HG02840 (cell line): ENCODE measurements at regions not wholly inside any gene's neighbourhood (a gene's known extent, or its start where the extent isn't known, plus 50 kb on each side); places are given as distances from the start of the nearest gene placed in this dataset.
"Not testable (repeated sequence)": the region's sequence is repeated elsewhere in the genome, so short reads cannot be mapped to it uniquely, and the experiment has no call there.

Experiments
- ATAC-seq: cut with Tn5 transposase; IDR thresholded peaks from one replicate; pipeline ENCODE4 v1.9.1; 2021; ENCODE audit warnings: mild to moderate bottlenecking, moderate library complexity, moderate number of reproducible peaks; ENCODE audit not compliant: unreplicated experiment, low FRiP score

DNA sequence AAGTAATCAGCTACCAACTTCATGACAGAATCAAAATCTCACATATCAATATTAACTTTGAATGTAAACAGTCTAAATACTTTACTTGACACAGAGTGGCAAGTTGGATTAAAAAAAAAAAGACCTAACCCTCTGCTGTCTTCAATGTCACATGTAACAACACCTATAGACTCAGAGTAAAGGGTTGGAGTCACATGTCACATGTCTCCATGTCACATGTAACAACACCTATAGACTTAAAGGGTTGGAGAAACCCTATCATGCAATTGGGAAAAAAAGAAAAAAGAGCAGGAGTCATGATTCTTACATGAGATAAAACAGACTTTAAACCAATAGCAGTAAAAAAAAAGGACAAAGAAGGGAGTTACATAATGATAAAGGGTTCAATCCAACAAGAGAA is 665.3 kb upstream of the LRRTM1 start:
- ATAC-seq, result no peak

DNA sequence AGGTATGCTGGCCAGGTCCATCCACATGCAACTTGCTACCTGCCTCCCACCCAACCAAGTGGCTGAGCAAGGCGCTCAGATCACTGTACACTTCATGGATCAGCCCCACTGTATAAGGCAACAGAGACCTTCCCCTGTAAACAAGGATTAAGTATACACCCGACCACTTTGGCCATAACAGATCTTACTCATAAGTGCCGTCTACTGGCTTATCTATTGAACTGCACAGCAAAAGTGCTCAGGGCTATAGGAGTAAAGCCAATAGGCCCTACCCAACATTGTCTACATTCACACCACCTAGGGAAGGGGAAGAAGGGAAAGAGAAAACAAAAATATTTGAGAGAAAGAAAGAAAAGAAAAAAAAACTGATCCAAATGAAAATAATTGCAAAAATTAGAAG is 663.9 kb upstream of the LRRTM1 start:
- no peak for ATAC-seq

DNA sequence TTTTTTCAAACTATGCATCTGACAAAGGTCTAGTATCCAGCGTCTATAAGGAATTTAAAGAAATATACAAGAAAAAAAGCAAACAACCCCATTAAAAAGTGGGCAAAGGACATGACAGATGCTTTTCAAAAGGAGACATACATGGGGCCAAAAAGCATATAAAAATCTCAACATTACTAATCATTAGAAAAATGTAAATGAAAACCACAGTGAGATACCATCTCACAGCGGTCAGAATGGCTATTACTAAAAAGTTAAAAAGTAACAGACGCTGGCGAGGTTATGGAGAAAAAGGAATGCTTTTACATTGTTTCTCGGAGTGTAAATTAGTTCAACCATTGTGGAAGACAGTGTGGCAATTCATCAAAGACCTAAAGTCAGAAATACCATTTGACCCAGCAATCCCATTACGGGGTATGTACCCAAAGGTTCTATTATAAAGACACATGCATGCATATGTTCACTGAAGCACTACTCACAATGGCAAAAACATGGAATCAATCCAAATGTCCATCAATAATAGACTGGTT is 643.1 kb upstream of the LRRTM1 start:
- no peak for ATAC-seq

DNA sequence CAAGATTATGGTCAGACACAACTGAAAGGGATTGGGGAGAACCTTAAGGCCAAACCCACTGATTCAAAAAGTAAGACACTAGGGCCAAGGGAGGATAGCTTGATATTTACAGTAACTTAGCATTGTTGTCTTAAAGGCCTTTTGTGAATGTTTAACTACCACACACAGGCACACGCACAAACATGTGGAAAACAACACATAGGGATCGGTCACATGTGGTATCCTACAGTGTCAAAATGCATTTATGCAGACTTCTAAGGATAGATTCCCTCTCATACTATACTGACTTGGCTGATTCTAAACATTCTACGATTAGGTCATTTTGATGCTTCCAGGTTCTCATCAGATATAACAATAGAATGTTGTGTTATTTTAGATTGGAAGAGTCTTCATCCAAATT is 638.9 kb upstream of the LRRTM1 start:
- ATAC-seq, result no peak

DNA sequence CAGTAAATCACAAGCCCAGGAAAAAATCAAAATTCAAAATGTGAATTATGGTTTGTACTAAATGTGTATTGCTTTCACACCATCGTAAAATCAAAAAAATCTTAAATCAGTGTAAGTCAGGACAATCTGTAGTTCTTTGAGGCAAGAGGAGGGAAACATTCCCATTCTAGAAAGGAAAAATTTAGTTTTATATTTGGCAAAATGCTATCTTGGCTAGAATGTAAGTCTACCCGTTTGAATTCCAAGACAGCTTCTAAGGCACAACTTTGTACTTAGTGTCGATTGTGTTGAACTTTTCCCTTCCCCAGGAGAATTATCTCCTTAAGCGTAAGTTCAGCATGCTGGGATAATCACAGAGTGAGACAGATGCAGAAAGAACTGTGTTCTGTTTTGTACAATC is 638.2 kb upstream of the LRRTM1 start:
- ATAC-seq, result no peak

DNA sequence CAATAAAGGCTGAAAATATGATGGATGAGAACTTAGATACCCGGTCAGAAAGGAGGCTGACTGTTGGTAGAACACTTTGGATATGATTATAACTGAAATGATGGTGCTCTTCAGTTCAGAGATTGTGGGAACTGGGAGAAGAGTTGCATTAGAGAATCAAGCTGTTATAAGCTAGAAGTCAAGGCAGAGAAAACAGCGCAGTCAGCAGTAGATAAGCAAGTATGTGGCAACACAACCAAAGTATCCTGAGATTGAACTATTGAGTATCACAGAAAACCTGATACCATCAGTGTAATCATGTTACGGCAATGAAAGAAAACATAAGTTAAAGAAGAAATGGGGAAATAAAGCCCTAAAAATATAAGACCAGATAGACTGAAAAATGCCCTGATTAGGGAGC is 633.9 kb upstream of the LRRTM1 start:
- ATAC-seq, result no peak

DNA sequence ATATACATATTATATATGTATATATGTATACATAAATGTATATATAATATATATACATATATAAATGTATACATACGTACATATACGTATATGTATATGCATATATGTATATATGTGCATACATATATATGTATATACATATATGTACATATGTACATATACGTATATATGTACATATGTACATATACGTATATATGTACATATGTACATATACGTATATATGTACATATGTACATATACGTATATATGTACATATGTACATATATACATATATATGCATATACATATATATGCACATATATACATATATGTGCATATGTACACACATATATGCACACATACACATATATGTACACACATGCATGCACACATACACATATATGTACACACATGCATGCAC is 627.3 kb upstream of the LRRTM1 start:
- not testable (repeated sequence) for ATAC-seq

DNA sequence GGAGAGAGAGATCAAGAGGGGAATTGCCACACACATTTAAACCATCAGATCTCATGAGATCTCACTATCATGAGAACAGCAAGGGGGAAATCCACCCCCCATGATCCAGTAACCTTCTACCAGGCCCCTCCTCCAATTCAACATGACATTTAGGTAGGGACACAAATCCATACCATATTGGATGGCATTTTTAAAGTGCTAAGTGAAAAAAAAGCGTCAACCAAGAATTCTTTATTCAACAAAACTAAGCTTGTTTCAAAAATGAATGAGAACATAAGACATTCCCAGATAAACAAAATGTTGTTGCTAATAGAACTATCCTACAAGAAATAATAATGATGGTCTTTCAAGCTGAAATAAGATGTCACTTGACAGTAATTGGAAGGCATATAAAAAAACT is 626.2 kb upstream of the LRRTM1 start:
- no peak for ATAC-seq

DNA sequence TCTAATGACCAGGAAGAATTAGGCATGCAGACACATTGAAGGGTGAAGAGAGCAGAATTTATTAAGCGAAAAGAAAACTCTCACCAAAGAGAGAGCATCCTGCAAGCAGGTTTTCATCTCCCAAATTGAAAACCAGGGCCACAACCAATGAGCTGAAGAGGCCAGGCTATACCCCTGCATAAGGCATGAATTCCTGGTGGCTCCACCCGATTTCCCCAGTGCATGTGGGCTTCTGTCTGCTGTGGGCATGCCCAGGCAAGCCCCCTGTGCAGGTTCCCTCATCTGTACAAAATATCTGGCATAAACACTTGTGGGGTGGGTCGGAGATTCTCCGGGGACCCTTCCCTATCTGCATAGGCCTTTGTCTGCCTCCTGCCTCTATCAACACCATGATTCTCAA is 621.6 kb upstream of the LRRTM1 start:
- no peak for ATAC-seq

DNA sequence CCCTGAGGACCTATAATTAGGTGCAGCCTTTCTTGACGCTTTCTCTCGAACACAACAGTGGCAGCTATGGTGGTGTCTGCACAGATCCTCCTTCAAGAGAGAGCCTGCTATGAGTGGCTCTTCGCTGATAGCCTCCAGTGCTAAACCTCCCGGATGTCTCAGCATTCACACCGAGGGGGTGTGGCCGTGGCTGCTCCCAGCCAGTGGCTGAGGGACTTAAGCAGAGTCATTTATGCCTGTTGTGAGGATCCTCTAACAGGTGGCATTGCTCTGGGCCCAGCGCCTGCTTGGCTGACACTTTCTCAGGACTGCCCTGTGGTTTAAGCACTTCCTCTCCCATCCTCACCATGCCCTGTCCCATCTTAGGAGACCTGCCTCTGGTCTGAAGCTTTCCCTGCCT is 592.0 kb upstream of the LRRTM1 start:
- ATAC-seq, result no peak

DNA sequence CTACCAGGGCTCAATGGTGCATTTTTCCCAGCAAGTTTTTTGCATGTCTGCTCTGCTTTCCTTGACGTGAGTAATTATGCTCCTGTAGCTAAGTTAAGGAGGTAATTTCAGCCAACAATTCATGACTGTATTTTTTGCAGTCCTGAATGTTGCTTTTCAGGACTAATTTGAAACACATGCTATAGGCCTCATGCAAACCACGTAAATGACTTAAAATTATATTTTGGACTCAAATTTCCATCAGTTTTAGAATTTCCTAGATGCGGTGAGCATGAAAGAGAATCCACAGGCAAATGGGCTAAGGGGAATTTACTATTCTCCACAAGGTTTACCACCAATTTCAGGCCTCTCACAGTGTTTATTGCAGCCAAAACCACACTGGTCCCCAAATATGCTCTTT is 589.9 kb upstream of the LRRTM1 start:
- ATAC-seq, result no peak

DNA sequence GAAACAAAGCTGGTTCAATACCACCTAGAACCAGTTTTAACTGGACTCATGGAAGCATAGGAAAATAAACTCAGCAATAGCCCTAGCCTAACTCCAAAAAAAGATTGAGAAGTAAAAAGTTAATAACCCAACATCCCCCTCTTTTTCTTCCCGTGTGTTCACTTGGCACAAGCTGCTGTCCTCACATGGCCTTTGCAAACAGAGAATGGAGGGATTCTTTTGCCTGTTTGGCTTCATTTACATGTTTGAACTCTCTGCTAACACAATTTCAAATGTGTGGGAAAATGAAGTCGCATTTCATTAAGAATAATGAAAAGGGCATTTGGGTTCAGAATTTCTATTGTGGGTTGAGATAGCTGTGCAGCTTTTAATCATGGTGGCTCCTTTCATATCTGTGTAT is 589.2 kb upstream of the LRRTM1 start:
- ATAC-seq, result no peak

DNA sequence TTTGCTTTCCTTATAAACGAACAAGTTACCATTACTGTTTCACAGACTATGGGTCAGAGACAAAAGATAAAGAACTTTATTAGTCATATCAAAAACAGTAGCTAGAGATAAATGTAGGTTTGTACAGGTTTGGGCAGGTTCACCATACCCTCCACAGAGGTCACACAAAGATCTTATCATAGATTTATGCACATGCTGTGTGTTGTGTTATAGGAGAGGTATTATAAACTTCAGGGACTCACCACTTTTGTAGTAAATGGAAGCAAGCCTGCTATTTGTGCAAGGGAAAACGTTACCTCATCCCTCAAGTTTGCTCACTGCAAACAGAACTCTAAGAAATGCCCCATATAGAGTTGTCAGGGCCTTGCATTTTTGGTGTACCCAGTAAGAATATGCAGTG is 584.5 kb upstream of the LRRTM1 start:
- ATAC-seq, result no peak

DNA sequence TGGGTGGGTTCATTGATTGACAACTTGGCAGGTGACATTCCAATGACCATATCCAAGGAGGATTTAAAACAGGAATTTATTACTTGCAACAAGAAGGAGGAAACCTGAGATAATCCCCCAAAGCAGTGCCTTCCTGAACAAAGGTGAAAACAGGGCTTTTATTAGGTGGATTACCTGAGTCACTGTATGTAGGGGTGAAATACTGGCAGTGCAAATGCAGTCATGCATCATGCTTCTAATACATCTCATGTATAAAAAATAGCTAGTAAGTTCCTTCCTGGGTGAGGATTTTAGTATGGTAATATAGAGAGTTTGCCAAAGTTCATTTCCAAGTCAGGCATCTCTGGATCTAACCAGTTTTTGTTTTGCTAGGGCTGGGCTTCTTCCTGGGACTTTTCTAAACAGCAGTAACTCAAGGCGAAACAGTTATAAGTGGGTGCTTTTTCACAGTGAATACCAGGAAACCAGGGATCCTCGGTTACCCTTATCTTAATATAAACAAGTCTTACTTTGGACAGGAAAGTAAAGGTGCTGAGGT is 583.4 kb upstream of the LRRTM1 start:
- no peak for ATAC-seq

DNA sequence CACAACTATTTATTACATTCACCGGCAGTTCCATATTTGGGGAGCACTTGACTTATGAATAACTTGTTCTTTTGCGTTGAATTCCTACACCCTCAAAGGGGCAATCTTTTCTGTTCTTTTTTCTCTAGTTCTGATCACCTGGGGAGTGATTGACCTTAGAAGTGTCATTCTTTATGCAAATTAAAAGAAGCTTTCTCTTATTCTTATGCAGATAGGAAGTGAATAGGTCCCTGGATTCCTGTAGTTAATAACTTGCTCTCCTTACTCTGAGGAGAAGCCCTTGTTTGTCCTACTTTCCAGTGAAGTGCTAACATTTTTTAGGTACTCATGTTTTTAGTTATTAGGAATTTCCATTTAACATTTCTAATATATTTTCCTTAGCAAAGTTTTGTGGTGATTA is 569.8 kb upstream of the LRRTM1 start:
- ATAC-seq, result no peak

DNA sequence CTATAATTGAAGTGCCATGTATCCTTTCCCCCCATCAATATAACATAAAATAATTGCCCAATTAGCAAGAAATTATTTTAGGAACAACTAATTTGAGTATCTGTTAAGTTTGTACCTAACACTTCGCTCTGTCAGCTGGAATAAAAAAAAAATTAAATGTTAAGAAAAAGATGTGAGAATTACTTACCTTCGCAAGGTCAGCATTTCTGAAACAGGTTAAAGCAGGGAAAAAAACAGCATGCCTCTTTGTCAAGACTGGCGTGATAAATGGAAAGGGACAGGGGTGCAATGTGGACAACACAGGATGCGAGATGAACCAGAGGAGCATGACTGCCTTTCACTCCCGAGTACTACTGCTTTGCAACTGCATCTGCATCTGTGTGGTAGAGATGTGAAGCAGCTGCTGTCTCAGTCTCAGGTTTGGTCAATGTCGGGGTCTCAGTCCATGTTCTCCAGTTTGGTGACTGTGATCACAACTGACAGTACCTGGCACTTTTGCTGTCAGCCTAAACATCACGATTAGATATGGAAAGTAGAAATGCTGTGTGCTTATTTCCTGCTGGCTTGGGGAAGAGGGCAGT is 565.4 kb upstream of the LRRTM1 start:
- no peak for ATAC-seq

DNA sequence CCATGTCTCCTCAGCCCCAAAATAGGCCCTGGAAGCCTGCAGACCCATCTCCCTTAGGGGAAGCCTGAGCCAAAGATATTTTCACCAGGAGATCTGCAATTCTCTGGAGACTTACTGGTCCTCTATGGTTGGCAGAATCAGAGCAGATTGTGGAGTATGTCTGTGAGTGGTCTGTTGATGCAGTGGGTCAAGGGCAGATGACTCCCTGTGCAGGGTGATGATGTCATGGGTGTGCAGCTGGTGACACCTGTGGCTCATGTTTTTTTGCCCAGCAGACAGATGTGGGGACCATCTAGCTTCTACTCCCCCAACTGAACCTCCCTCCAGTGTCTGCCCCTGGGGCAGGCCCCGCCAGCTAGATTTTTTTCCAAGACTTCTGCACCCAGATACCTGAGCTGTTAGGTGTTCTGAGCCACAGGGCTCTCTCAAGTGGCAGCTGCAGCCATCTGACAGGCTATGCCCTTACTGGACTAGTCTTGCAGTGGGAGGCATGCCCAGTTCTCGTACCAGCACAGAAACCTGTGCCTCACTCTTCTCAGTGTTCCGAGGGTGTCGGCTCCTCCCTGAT is 558.7 kb upstream of the LRRTM1 start:
- ATAC-seq, result no peak

DNA sequence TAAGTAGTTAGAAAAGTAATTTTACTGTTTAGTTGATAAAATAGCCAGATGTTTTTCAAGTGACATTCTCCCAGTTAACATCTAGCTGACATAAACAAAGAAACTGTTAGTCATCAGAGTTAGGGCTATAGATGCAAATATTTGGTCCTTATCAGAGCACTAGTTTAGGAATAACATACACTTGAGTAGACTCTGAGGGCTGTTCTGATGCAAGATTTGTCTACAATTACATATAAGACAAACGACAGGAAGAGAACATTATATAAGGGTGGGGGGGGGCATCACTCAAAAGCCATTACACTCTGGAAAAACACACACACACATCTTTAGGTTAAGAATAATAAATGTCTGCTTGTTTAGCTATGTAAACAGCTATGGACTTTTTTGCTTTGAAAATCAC is 554.4 kb upstream of the LRRTM1 start:
- no peak for ATAC-seq

DNA sequence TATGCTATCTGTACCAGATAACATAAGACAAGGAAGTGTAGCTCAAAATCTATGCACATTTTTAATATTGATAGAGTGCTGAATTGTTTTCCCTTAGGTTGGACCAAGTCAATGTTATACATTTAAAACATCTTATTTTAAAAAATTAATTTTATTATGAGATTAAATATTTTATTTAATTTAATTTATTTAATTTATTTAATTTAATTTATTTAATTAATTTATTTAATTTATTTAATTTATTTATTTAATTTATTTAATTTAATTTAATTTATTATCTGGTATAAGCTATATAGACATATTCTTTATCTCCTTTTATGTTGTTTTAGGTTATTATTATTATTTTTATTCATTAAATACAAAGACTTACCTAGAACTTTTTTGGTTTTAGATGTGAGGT is 551.7 kb upstream of the LRRTM1 start:
- no peak for ATAC-seq

DNA sequence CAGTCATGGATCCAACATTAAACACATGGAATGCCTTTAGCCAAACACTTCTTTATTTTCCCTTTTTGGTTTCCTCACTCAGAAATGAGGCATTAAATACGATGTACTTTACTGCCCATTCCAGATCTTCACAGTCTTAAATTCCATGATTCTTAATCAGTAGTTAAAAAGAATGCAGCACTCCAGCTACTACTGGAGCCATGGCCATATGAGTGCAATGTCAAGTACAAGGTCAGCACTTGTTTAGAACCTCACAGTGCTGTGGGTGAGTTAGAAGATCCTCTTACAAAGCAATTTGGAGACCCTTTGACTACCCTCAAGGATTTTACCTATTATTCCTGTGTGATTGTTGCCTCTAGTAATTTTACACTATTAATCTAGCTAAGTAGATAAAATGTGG is 550.3 kb upstream of the LRRTM1 start:
- ATAC-seq, result no peak

DNA sequence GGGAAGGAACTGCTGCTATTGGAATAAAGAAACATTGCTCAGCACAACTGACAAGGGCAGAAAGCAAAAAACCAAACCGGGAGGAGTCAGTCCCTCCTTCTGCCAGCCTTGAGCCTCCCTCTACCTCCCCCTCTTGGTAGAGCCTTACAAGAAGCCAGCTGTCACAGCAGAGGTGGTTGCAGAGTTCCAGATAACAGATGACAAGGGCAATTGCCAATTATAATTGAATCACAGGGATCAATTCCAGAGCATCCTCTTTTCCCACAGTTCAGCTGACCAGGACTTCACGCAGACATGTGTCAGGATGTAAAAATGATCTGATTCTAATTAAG is 548.2 kb upstream of the LRRTM1 start:
- ATAC-seq, result no peak

DNA sequence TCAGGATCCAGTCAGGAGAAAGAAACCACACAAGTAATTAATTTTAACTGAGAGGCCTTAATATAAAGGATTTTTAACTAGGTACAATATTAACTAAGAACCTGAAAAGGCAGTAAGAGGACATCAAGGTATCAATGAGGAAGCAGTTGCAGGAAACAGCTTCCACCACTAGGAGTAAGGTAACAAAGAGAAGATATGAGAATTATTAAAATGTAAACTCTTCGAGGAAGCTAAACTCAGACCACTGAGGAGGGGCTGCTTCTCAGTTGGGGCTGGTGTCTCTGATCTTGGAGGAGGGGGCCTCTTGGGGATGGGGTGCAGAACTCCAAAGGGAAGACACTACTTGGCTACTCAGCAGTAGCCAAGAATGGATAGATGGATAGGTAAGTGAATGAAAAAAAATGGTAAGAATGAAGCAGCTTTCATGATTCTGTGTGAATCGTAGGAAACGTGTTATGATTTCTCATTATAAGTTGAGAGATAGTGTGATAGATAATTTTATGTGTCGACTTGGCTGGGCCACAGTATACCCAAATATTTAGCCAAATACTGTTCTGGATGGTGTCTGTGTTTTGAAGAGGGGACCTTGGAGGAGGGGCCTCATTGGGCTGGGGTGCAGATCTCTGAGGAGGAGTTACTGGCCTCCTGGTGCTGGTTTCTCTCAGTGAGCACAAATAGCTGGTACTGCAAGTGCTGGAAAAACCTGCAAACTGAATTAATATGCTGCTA is 547.7 kb upstream of the LRRTM1 start:
- no peak for ATAC-seq
